Pulmonary artery endothelial cell (primary cell): ENCODE measurements at regions not wholly inside any gene's neighbourhood (a gene's known extent, or its start where the extent isn't known, plus 50 kb on each side); places are given as distances from the start of the nearest gene placed in this dataset.

Source experiments
- DNase-seq: peaks from one replicate; pipeline ENCODE4 v3.0.0-alpha.2; 2011; ENCODE audit warnings: low read depth, low spot score

DNA sequence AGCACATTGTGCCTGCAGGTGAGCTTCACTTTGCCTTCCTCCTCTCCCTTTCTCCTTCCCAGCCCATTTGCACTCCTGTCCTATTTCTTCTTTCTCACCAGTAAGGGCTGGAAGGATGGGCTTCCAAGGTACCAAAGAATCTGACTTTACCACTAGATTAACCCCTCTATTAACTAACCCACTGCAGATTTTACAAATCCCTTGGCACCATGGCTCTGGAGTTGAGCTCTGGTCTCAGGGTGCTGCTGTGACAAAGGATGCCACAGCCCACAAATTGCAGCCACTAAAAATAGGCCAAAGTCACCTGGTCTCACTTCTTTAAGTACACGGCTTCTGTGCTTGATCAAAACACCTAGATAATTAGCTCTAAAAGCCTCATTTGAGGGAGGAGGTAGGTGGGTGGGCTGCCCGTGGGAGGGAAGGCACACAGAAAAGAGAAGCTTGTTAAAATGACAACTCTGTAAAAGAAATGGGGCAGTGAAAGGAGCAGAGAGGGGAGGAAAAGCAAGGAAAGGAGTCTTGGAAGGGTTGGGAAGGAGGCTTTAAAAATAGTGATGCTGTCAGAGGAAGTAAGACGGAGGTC is 327.4 kb downstream of the DRD1 start:
- no peak for DNase-seq

DNA sequence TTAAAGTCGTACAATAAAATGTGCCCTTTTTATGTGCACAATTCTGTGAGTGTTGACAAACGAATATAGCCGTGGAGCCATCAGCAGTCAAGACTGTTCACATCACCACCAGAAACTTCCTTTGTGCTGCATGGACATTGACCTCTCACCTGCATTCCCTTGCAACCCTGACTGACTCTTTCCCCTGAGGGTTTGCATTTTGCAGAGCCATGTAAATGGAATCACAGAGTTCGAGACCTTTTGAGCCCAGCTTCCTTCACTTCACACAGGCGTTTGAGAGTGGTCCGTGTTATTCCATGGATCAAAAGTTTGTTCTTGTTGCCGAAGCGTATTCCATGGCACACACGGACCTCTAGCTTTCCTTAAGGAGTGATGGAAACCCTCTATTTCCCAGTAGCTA is 328.2 kb downstream of the DRD1 start:
- DNase-seq: no peak

GRCh38 chr5:175113947-175114346 is 330.0 kb downstream of the DRD1 start:
- DNase-seq: no peak

DNA sequence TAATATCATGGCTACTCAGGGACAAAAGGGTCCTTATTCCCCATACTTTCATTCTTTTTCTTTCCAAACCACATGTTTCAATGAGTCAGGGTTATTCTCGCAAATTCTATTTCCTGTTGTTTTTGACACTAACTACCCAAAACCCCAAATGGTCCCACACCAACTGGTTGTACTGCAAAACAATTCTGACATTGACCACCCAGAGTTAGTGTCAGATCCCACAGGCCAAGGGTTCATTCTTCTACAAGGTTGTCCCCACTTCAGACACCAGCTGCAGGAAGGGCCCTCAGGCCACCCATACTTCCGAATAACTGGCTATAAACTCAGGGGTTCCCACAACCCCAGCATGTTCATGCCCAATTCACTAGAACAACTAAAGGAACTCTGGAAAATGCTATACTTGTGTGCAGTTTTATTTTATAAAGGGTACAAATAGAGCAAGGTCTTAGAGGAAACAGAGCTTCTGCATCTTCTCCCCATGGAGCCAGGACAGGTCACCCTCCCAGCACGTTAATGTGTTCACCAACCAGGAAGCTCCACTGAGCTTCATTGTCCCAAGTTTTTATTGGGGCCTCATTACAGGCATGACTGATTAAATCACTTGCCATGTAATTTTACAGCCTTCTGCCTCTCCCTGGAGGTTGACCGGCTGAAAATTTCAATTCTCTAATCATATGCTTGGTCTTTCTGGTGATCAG is 334.8 kb downstream of the DRD1 start:
- no peak for DNase-seq

GRCh38 chr5:175107865-175108264 is 336.1 kb downstream of the DRD1 start:
- DNase-seq: no peak

GRCh38 chr5:175107028-175107588 is 336.9 kb downstream of the DRD1 start:
- DNase-seq: no peak

DNA sequence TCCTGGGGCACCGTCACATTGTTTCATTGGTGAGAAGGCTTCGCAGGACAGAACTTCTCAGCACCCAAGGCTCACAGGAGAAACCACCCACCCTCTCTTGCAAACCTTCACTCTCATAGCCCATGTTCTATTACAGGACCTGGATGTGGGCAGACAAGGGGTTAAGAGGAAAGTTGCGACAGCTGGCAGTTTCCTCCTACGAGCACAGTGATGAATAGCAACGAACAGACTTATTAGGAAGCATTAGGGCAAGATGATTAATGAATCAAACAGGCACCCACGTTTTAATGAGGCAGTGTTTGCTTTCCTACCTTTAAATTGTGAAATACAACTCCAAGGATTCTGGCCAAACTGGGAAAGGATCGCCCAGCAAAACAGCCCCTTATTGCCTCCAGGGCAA is 339.3 kb downstream of the DRD1 start:
- no peak for DNase-seq

DNA sequence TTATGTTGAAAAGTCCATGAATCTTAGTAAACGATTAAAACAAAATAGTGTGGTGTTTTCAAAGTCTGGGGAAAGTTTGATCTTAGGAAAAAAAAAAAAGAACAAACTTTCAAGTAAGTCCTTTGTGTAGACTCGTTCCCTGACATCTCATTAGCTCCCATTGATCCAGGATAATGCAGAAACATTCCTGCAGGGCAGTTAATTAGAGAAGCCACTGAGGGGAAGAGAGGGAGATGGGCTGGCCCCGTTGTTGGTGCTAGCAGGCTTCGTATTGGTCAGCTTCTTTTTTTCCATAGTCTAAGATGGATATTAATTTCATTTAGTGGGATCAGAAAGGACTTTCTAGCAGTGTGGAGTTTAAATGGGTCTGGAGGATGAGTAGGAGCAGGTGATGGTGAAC is 340.2 kb downstream of the DRD1 start:
- DNase-seq: no peak

GRCh38 chr5:175102717-175103116 is 341.3 kb downstream of the DRD1 start:
- no peak for DNase-seq

- DNase-seq: no peak
Observed at GRCh38 chr5:175098301-175098700, 345.7 kb downstream of the DRD1 start.

DNA sequence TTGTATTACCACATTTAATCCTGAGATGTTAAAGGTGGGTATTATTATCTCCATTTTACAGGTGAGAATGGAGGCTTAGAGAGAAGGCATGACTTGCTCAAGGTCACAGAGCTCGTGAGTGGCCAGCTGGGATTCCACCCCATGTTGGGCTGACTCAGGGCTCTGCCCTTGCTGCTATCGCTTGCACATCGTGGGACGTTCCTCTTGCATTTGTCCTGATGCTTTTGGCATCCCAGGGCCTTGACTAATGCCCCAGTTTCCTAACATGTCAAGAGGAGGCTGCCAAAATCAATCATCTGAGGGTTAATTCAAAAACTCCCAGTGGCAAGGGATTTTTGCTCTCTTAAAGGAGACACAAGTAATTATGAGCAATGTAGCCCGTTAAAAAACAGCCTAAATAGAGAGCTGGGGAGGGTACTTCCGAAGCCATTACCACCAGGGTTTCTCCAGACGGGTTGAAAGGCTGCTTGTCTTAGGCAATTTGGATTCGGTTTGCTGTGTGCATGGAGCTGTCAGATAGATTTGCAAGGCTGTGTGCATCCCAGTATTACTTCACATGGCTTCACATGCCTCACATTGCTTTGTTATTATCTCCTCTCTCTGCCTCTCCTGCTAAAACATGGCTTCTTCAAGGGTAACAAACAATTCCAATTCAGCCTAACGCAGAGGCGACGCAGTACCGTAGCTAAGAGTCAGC is 347.4 kb downstream of the DRD1 start:
- no peak for DNase-seq

- no peak for DNase-seq
Observed at GRCh38 chr5:175094461-175094860, 349.5 kb downstream of the DRD1 start.

DNA sequence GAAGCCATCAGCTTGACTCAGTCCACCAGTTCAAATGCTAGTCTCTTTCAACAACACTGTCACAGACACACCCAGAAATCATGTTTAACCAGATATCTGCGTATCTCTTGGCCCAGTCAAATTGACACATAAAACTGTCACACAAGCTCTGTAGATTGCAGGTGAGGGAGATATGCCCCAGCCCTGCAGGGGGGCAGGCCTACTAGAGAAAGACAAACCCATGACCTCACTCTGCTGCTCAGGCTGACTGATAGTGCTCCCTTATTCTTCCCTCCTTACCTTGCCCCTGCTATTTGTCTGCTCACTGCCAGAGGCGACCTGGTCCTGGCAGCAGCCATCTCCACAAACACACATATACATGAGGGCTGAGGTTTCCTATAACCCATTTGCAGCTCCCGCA is 351.3 kb downstream of the DRD1 start:
- DNase-seq: no peak

- no peak for DNase-seq
Observed at GRCh38 chr5:175088963-175089362, 355.0 kb downstream of the DRD1 start.

DNA sequence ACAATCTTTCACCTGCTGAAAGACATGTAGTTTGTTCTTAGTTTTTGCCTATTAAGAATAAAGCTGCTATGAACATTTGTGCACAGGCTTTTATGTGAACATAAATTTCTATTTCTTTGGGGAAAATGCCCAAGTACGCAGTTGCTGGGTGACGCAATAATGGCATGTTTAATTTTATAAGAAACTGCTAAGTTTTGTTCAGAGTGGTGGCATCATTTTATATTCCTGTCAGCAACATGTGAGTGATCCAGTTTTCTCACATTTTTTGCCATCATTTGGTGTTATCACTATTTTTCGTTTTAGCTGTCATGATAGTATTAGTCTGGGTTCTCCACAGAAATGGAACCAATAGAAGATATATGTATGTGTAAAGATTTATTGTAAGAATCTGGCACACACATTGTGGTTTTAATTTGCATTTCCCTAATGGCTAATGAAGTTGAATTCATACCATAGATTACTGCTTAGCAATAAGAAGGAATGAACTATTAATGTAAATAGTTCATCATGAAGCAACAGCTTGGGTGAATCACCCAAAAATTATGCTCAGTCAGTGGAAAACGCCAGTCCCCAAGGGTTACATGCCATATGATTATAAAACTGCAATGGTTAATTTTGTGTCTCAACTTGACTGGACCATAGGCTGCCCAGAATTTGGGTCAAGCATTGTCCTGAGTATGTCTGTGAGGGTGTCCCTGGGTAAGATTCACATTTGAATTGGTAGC is 358.6 kb downstream of the MSX2 start:
- no peak for DNase-seq

DNA sequence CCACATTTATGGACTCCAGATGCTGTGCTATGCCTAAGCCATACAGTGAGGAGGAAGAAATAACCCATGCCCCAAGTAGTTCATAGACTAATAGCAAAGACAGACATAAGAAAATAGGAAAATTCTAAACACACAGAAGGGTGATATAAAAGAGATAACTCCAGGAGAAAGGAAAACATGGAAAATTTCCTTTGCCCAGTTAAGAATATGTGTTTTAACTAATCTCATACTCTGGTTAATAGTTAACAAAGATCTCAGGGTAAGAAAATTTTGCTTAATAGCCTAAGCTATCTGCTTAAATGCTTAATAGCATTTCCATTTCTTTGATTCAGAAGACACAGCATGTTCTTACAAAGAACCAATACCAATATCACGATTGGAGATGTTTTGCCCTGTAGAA is 358.0 kb downstream of the MSX2 start:
- DNase-seq: no peak

GRCh38 chr5:175079707-175080106 is 355.3 kb downstream of the MSX2 start:
- no peak for DNase-seq

DNA sequence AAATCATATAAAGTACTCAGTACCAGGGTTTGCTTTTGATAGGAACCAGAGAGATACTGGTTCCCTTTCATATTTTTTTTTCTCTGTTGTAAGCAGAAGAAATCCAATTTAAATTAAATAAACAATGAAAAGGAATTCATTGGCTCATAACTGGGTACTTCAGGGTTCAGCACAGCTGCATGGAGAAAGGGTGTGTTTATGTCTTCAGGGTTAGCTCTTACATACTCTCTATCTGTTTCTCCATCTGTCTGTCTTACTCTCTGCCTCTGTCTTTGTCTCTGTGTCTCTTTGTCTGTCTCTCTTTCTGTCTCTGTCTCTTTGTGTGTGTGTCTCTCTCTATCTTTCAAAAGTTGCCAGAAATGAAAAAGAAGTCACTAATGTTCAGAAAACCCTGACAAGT is 345.9 kb downstream of the MSX2 start:
- no peak for DNase-seq

GRCh38 chr5:175060257-175060656 is 335.9 kb downstream of the MSX2 start:
- no peak for DNase-seq

DNA sequence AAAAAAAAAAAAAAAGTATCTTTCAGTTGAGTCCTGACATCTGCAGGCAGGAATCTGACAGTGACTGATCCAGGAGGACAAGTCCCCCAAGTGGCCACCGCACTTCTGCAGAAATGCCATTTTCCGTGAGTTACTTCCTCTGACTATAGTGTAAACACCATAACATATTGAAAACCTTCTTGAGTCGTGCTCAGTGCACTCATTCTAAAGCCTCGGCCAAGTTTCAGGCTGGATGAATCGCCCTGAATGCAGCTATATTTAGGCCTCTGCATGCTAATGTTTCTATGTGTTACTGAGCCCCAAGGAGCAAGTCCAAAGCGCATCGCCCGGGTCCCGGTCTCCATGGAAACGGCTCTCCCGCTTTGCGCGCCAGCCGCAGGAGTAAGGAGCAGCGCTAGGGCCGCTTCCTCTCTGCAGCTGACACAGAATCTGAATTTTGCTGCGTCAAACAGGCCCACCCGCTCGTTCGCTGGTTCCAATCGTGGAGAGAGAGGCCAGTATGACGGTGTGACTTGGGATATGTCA is 335.4 kb downstream of the MSX2 start:
- DNase-seq: no peak

DNA sequence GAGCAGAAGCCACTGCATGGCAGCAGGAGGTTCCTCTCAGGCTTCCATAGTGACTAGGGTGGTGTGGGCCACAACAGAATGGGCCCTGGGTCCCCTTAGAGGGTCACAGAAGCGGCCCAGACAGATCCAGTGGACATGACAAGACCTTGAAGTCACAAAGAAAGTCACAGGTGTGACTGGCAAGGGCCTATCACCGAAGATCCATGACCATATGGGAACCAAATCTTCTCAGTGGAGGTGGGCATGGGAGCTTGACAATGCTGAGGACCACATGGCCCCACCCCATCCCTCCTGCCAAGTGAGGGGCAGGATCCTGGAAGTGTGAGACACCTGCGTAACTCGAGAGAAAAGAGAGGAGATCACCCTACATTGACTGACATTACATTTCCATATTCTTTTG is 332.4 kb downstream of the MSX2 start:
- DNase-seq: no peak

GRCh38 chr5:175054243-175054642 is 329.9 kb downstream of the MSX2 start:
- no peak for DNase-seq
